Karpas-422 (cell line): ENCODE measurements at regions not wholly inside any gene's neighbourhood (a gene's known extent, or its start where the extent isn't known, plus 50 kb on each side); places are given as distances from the start of the nearest gene placed in this dataset.

Experiments
- DNase-seq: peaks from one replicate; pipeline ENCODE4 v3.0.0-alpha.2; 2015
- H2AFZ ChIP-seq: fragments of 200-600 bp; sonication (generic); 2 replicates; pipeline ENCODE4 v1.6.1; 2014; ENCODE audit warnings: antibody characterized with exemption, low read length, mixed read lengths
- H3K27ac ChIP-seq: fragments of 200-600 bp; sonication (generic); 2 replicates; pipeline ENCODE4 v1.5.1; 2014; ENCODE audit warnings: mild to moderate bottlenecking, low read length, moderate library complexity
- H3K27me3 ChIP-seq: fragments of 200-600 bp; sonication (generic); 2 replicates; pipeline ENCODE4 v1.6.1; 2014; ENCODE audit warnings: low read length, mixed read lengths
- H3K36me3 ChIP-seq: fragments of 200-600 bp; sonication (generic); 2 replicates; pipeline ENCODE4 v1.6.1; 2014; ENCODE audit warnings: low read length, mixed read lengths; ENCODE audit not compliant: insufficient read depth
- H3K4me1 ChIP-seq: fragments of 200-600 bp; sonication (generic); 2 replicates; pipeline ENCODE4 v1.6.1; 2014; ENCODE audit warnings: mild to moderate bottlenecking, low read length, mixed read lengths
- H3K4me2 ChIP-seq: fragments of 200-600 bp; sonication (generic); 2 replicates; pipeline ENCODE4 v1.6.1; 2014; ENCODE audit warnings: low read length, low read depth, mild to moderate bottlenecking; ENCODE audit not compliant: poor library complexity, severe bottlenecking
- H3K4me3 ChIP-seq: fragments of 200-600 bp; sonication (generic); 2 replicates; pipeline ENCODE4 v1.5.1; 2014; ENCODE audit warnings: mild to moderate bottlenecking, antibody characterized with exemption, low read length, mixed read lengths
- H3K79me2 ChIP-seq: fragments of 200-600 bp; sonication (generic); 2 replicates; pipeline ENCODE4 v1.6.1; 2014; ENCODE audit warnings: mild to moderate bottlenecking, low read length, mixed read lengths
- H3K9ac ChIP-seq: fragments of 200-600 bp; sonication (generic); 2 replicates; pipeline ENCODE4 v1.6.0; 2014; ENCODE audit warnings: low read length
- H3K9me2 ChIP-seq: fragments of 200-600 bp; sonication (generic), shearing (Covaris generic); replicated peaks from 2 replicates; pipeline ENCODE4 v1.6.0; 2014; ENCODE audit warnings: mild to moderate bottlenecking, low read length, moderate library complexity; ENCODE audit not compliant: insufficient read depth
- H3K9me3 ChIP-seq: fragments of 300-700, 200-600 bp; sonication (generic); 2 replicates; pipeline ENCODE4 v1.6.1; 2014; ENCODE audit warnings: low read length, mixed read lengths
- H4K20me1 ChIP-seq: fragments of 200-600 bp; sonication (generic); 2 replicates; pipeline ENCODE4 v1.6.1; 2014; ENCODE audit warnings: mild to moderate bottlenecking, antibody characterized with exemption, low read length, low read depth; ENCODE audit not compliant: insufficient read depth

- no peaks in the 10 kb centered on the region for H3K9me3 ChIP-seq
- no peak overlapping the region for H3K27ac ChIP-seq
- H3K36me3 ChIP-seq = no peaks in the 10 kb centered on the region
- H2AFZ ChIP-seq = no peak overlapping the region
- H4K20me1 ChIP-seq = no peaks in the 10 kb centered on the region
- H3K4me1 ChIP-seq = 0 out of 2 replicates have a peak, but pooled peaks cover 2% of the 10 kb centered on the region
- no peak for DNase-seq
- H3K9me2 ChIP-seq = no peaks in the 10 kb centered on the region
- no peak overlapping the region for H3K4me2 ChIP-seq
- H3K4me3 ChIP-seq = no peak overlapping the region
- H3K79me2 ChIP-seq = no peaks in the 10 kb centered on the region
- H3K9ac ChIP-seq = no peak overlapping the region
- no peaks in the 10 kb centered on the region for H3K27me3 ChIP-seq
Observed at GRCh38 chr11:28592141-28592540, 484.0 kb downstream of the METTL15 start.

- DNase-seq = no peak
- Histone ChIP-seq H3K79me2 (no peaks in the 10 kb centered on the region), H3K4me2 (no peak overlapping the region), H3K27me3 (no peaks in the 10 kb centered on the region), H3K27ac (no peak overlapping the region), H3K9me3 (no peaks in the 10 kb centered on the region), H3K4me1 (0 out of 2 replicates have a peak, but pooled peaks cover 2% of the 10 kb centered on the region), H4K20me1 (no peaks in the 10 kb centered on the region), H3K4me3 (no peak overlapping the region), H3K36me3 (no peaks in the 10 kb centered on the region), H3K9ac (no peak overlapping the region), H2AFZ (no peak overlapping the region), H3K9me2 (no peaks in the 10 kb centered on the region)
Observed at GRCh38 chr11:28584992-28585391, 476.8 kb downstream of the METTL15 start.

- no peaks in the 10 kb centered on the region for H3K4me1 ChIP-seq
Observed at GRCh38 chr11:28582506-28582905, 474.3 kb downstream of the METTL15 start.

GRCh38 chr11:28581286-28582242 lies 473.4 kb downstream of the METTL15 start:
- Histone ChIP-seq H3K4me3 (no peak overlapping the region), H3K9me2 (no peaks in the 10 kb centered on the region), H4K20me1 (no peaks in the 10 kb centered on the region), H3K36me3 (no peaks in the 10 kb centered on the region), H3K9me3 (no peaks in the 10 kb centered on the region), H3K27ac (no peak overlapping the region), H2AFZ (no peak overlapping the region), H3K9ac (no peak overlapping the region), H3K79me2 (no peaks in the 10 kb centered on the region), H3K27me3 (no peaks in the 10 kb centered on the region), H3K4me2 (no peak overlapping the region), H3K4me1 (no peaks in the 10 kb centered on the region)
- no peak for DNase-seq

More at GRCh38 chr11:28582506-28582905, 474.3 kb downstream of the METTL15 start:
- Histone ChIP-seq H3K36me3 (no peaks in the 10 kb centered on the region), H4K20me1 (no peaks in the 10 kb centered on the region), H3K4me3 (no peak overlapping the region), H3K79me2 (no peaks in the 10 kb centered on the region), H2AFZ (no peak overlapping the region), H3K4me2 (no peak overlapping the region), H3K9me3 (no peaks in the 10 kb centered on the region), H3K9me2 (no peaks in the 10 kb centered on the region), H3K9ac (no peak overlapping the region), H3K27ac (no peak overlapping the region), H3K27me3 (no peaks in the 10 kb centered on the region)
- DNase-seq = no peak

- no peaks in the 10 kb centered on the region for H3K9me3 ChIP-seq
- no peak overlapping the region for H3K9ac ChIP-seq
- H3K4me1 ChIP-seq = no peaks in the 10 kb centered on the region
- no peak overlapping the region for H3K4me3 ChIP-seq
- H4K20me1 ChIP-seq = no peaks in the 10 kb centered on the region
- no peaks in the 10 kb centered on the region for H3K9me2 ChIP-seq
- no peaks in the 10 kb centered on the region for H3K79me2 ChIP-seq
- H3K4me2 ChIP-seq = no peak overlapping the region
- H3K36me3 ChIP-seq = no peaks in the 10 kb centered on the region
- H3K27me3 ChIP-seq = no peaks in the 10 kb centered on the region
- H2AFZ ChIP-seq = no peak overlapping the region
- DNase-seq = no peak
- H3K27ac ChIP-seq = no peak overlapping the region
Observed at GRCh38 chr11:28571371-28571770, 463.2 kb downstream of the METTL15 start.

GRCh38 chr11:28569106-28569505 lies 460.9 kb downstream of the METTL15 start:
- Histone ChIP-seq H3K27me3 (no peaks in the 10 kb centered on the region), H3K4me2 (no peak overlapping the region), H4K20me1 (no peaks in the 10 kb centered on the region), H3K27ac (no peak overlapping the region), H3K9ac (no peak overlapping the region), H3K79me2 (no peaks in the 10 kb centered on the region), H2AFZ (no peak overlapping the region), H3K9me3 (no peaks in the 10 kb centered on the region), H3K4me1 (no peaks in the 10 kb centered on the region), H3K4me3 (no peak overlapping the region), H3K9me2 (no peaks in the 10 kb centered on the region), H3K36me3 (no peaks in the 10 kb centered on the region)
- DNase-seq = no peak

GRCh38 chr11:28566339-28567089 lies 458.3 kb downstream of the METTL15 start:
- DNase-seq = no peak
- no peaks in the 10 kb centered on the region for H3K79me2 ChIP-seq
- no peaks in the 10 kb centered on the region for H4K20me1 ChIP-seq
- H2AFZ ChIP-seq = no peak overlapping the region
- no peak overlapping the region for H3K27ac ChIP-seq
- H3K4me1 ChIP-seq = no peaks in the 10 kb centered on the region
- no peak overlapping the region for H3K4me2 ChIP-seq
- H3K4me3 ChIP-seq = no peak overlapping the region
- no peaks in the 10 kb centered on the region for H3K36me3 ChIP-seq
- H3K9ac ChIP-seq = no peak overlapping the region
- no peaks in the 10 kb centered on the region for H3K9me3 ChIP-seq
- H3K9me2 ChIP-seq = no peaks in the 10 kb centered on the region
- H3K27me3 ChIP-seq = no peaks in the 10 kb centered on the region

GRCh38 chr11:28559492-28559891 lies 451.3 kb downstream of the METTL15 start:
- Histone ChIP-seq H3K9ac (no peak overlapping the region), H3K79me2 (no peaks in the 10 kb centered on the region), H3K27me3 (no peaks in the 10 kb centered on the region), H3K36me3 (no peaks in the 10 kb centered on the region), H3K9me3 (no peaks in the 10 kb centered on the region), H3K27ac (no peak overlapping the region), H3K4me3 (no peak overlapping the region), H3K9me2 (0 out of 2 replicates have a peak, but pooled peaks cover 3% of the 10 kb centered on the region), H4K20me1 (no peaks in the 10 kb centered on the region), H2AFZ (no peak overlapping the region), H3K4me1 (no peaks in the 10 kb centered on the region), H3K4me2 (no peak overlapping the region)
- no peak for DNase-seq
